H1 (cell line): ENCODE measurements at regions not wholly inside any gene's neighbourhood (a gene's known extent, or its start where the extent isn't known, plus 50 kb on each side); places are given as distances from the start of the nearest gene placed in this dataset.

Experiments
- CTCF ChIA-PET: fragments of 300-600 bp; sonication (Branson Sonifier 250); formaldehyde crosslinking; loops from one replicate; lab custom pipeline; 2021; ENCODE audit not compliant: partially characterized antibody; lab: Charles Lee
- POLR2A ChIA-PET: fragments of 300-600 bp; sonication (Branson Sonifier 250); formaldehyde crosslinking; loops from one replicate; lab custom pipeline; 2021; ENCODE audit warnings: inconsistent platforms; ENCODE audit not compliant: partially characterized antibody; lab: Charles Lee
- DNase-seq, 2 experiments: peaks; one replicate each; pipeline versions ENCODE4 v3.0.0 to v3.0.0-alpha.2; 2010 to 2022; ENCODE audit warnings: low spot score in 2 of 2, low read depth in 1 of 2, mixed read lengths in 1 of 2
- FAIRE-seq: peaks from 2 replicates; lab custom pipeline; 2011; peaks lifted over from hg19 to GRCh38; lab: Jason Lieb, UNC
- H2AFZ ChIP-seq: 2 replicates; pipeline ENCODE4 v1.8.1; 2012; ENCODE audit warnings: low read length, inconsistent platforms
- H2AK5ac ChIP-seq: 2 replicates; pipeline ENCODE4 v1.6.1; 2013; ENCODE audit warnings: low read depth, low read length
- H2BK120ac ChIP-seq: replicated peaks from 2 replicates; pipeline ENCODE3; 2013; ENCODE audit warnings: low read depth, low read length, inconsistent platforms
- H2BK12ac ChIP-seq: 2 replicates; pipeline ENCODE4 v1.6.1; 2013; ENCODE audit warnings: low read depth, low read length
- H2BK15ac ChIP-seq: 2 replicates; pipeline ENCODE4 v1.6.1; 2013; ENCODE audit warnings: low read length
- H2BK20ac ChIP-seq: 2 replicates; pipeline ENCODE4 v1.6.1; 2013; ENCODE audit warnings: low read length
- H2BK5ac ChIP-seq: 2 replicates; pipeline ENCODE4 v1.6.1; 2013; ENCODE audit warnings: low read depth, low read length
- H3K14ac ChIP-seq: 2 replicates; pipeline ENCODE4 v1.6.1; 2013; ENCODE audit warnings: inconsistent platforms; ENCODE audit not compliant: insufficient read length
- H3K18ac ChIP-seq: 2 replicates; pipeline ENCODE4 v1.6.1; 2013; ENCODE audit warnings: low read length; ENCODE audit errors: extremely low read depth
- H3K23ac ChIP-seq: 2 replicates; pipeline ENCODE4 v1.6.1; 2013; ENCODE audit warnings: inconsistent platforms; ENCODE audit not compliant: insufficient read length
- H3K23me2 ChIP-seq: 2 replicates; pipeline ENCODE4 v1.6.1; 2013; ENCODE audit warnings: low read depth, low read length
- H3K27ac ChIP-seq: 2 replicates; pipeline ENCODE4 v1.6.1; 2011; ENCODE audit warnings: low read depth, low read length, inconsistent platforms
- H3K27me3 ChIP-seq, 4 experiments: replicated peaks in 1 of 4; 1 replicate in 1 of 4; 2 replicates in 3 of 4; pipeline versions ENCODE4 v1.6.1 to v1.8.1; 2011 to 2013; ENCODE audit warnings: low read length in 3 of 4, mild to moderate bottlenecking in 3 of 4, inconsistent platforms in 2 of 4, mixed read lengths in 2 of 4, moderate library complexity in 1 of 4; ENCODE audit not compliant: control insufficient read depth in 3 of 4, insufficient read depth in 3 of 4; ENCODE audit errors: extremely low read depth in 1 of 4
- H3K36me3 ChIP-seq, 4 experiments: 2 replicates each; pipeline versions ENCODE4 v1.6.1 to v1.8.1; 2011 to 2013; ENCODE audit warnings: mild to moderate bottlenecking in 4 of 4, low read length in 3 of 4, moderate library complexity in 2 of 4, control low read depth in 1 of 4, inconsistent platforms in 1 of 4; ENCODE audit not compliant: insufficient read depth in 4 of 4, control insufficient read depth in 2 of 4
- H3K4ac ChIP-seq: replicated peaks from 2 replicates; pipeline ENCODE3; 2013; ENCODE audit warnings: low read length, low read depth, mixed read lengths, inconsistent platforms; ENCODE audit not compliant: insufficient read length
- H3K4me1 ChIP-seq, 4 experiments: replicated peaks in 1 of 4; 1 replicate in 1 of 4; 2 replicates in 3 of 4; pipeline versions ENCODE4 v1.6.1 to v1.8.1; 2011 to 2013; ENCODE audit warnings: low read length in 3 of 4, inconsistent platforms in 2 of 4, mixed read lengths in 1 of 4; ENCODE audit not compliant: insufficient read depth in 4 of 4, control insufficient read depth in 3 of 4
- H3K4me2 ChIP-seq, 2 experiments: 2 replicates each; pipeline versions ENCODE4 v1.6.1 to v1.8.1; 2011 to 2013; ENCODE audit warnings: low read depth in 2 of 2, low read length in 2 of 2, control low read depth in 1 of 2, inconsistent platforms in 1 of 2, mild to moderate bottlenecking in 1 of 2; ENCODE audit not compliant: insufficient read depth in 1 of 2
- H3K4me3 ChIP-seq, 4 experiments: fragments of 200-600, 300-600 bp in 1 of 4; sonication (generic), shearing (Covaris generic), sonication (Bioruptor Twin) in 1 of 4; 2 replicates each; pipeline versions ENCODE4 v1.5.1 to v1.8.1; 2011 to 2016; ENCODE audit warnings: low read length in 4 of 4, low read depth in 3 of 4, control low read depth in 2 of 4, inconsistent platforms in 2 of 4, mild to moderate bottlenecking in 2 of 4, mixed read lengths in 1 of 4, moderate library complexity in 1 of 4; ENCODE audit not compliant: insufficient read depth in 2 of 4; ENCODE audit errors: extremely low read depth in 1 of 4
- H3K56ac ChIP-seq: replicated peaks from 2 replicates; pipeline ENCODE3; 2013; ENCODE audit warnings: low read depth, mild to moderate bottlenecking, mixed read lengths, low read length, inconsistent platforms; ENCODE audit not compliant: insufficient read length
- H3K79me1 ChIP-seq: 2 replicates; pipeline ENCODE4 v1.6.1; 2013; ENCODE audit warnings: low read depth, low read length, control low read depth
- H3K79me2 ChIP-seq, 2 experiments: 2 replicates each; pipeline versions ENCODE4 v1.6.1 to v1.8.1; 2012 to 2013; ENCODE audit warnings: low read length in 2 of 2, mild to moderate bottlenecking in 2 of 2, inconsistent platforms in 1 of 2; ENCODE audit not compliant: insufficient read depth in 2 of 2, control insufficient read depth in 1 of 2
- H3K9ac ChIP-seq, 4 experiments: replicated peaks in 1 of 4; 1 replicate in 1 of 4; 2 replicates in 3 of 4; pipeline versions ENCODE4 v1.6.1 to v1.8.1; 2011 to 2013; ENCODE audit warnings: low read depth in 3 of 4, low read length in 3 of 4, control low read depth in 2 of 4, mild to moderate bottlenecking in 2 of 4, moderate library complexity in 2 of 4, inconsistent platforms in 1 of 4; ENCODE audit errors: extremely low read depth in 1 of 4
- H3K9me3 ChIP-seq, 2 experiments: 2 replicates each; pipeline versions ENCODE4 v1.6.1 to v1.8.1; 2012 to 2013; ENCODE audit warnings: mild to moderate bottlenecking in 2 of 2, moderate library complexity in 2 of 2, control low read depth in 1 of 2, inconsistent platforms in 1 of 2, low read depth in 1 of 2, low read length in 1 of 2, mixed read lengths in 1 of 2; ENCODE audit not compliant: insufficient read depth in 2 of 2
- H4K20me1 ChIP-seq, 2 experiments: replicated peaks in 1 of 2; 2 replicates each; pipeline versions ENCODE3 to v1.8.1; 2011 to 2013; ENCODE audit warnings: inconsistent platforms in 2 of 2, low read length in 2 of 2, mild to moderate bottlenecking in 1 of 2; ENCODE audit not compliant: insufficient read depth in 2 of 2, control insufficient read depth in 1 of 2
- H4K5ac ChIP-seq: 2 replicates; pipeline ENCODE4 v1.6.1; 2013; ENCODE audit warnings: low read length, low read depth, mixed read lengths, inconsistent platforms; ENCODE audit not compliant: insufficient read length
- H4K8ac ChIP-seq: 2 replicates; pipeline ENCODE4 v1.8.0; 2013; ENCODE audit warnings: mild to moderate bottlenecking, moderate library complexity, low read length, inconsistent platforms; ENCODE audit not compliant: insufficient read depth; ENCODE audit errors: extremely low read depth
- H4K91ac ChIP-seq: replicated peaks from 2 replicates; pipeline ENCODE3; 2013; ENCODE audit warnings: low read length, mixed read lengths, inconsistent platforms; ENCODE audit not compliant: insufficient read length
- ASH2L ChIP-seq: fragments of 200-600, 300-600 bp; sonication (generic); IDR thresholded peaks from one replicate; pipeline ENCODE4 v1.7.1; 2017; ENCODE audit warnings: low read length
- ATF3 ChIP-seq: IDR thresholded peaks from 2 replicates; pipeline ENCODE4 v1.6.1; 2011; ENCODE audit warnings: low read depth, mild to moderate bottlenecking, low read length; ENCODE audit not compliant: insufficient read depth
- CEBPB ChIP-seq: IDR thresholded peaks from 2 replicates; pipeline ENCODE4 v1.6.1; 2012; ENCODE audit warnings: low read depth, low read length
- CHD1 ChIP-seq: IDR thresholded peaks from 2 replicates; pipeline ENCODE4 v1.6.1; 2012; ENCODE audit warnings: low read depth, low read length, improper control_type of control experiment
- CHD2 ChIP-seq: IDR thresholded peaks from 2 replicates; pipeline ENCODE4 v1.6.1; 2012; ENCODE audit warnings: low read length, improper control_type of control experiment
- EP300 ChIP-seq, 2 experiments: IDR thresholded peaks; 1 replicate in 1 of 2; 2 replicates in 1 of 2; pipeline ENCODE4 v1.6.1; 2011 to 2012; ENCODE audit warnings: low read depth in 2 of 2, low read length in 2 of 2, mild to moderate bottlenecking in 2 of 2, borderline replicate concordance in 1 of 2, inconsistent platforms in 1 of 2, moderate library complexity in 1 of 2
- GTF2F1 ChIP-seq: IDR thresholded peaks from 2 replicates; pipeline ENCODE4 v1.6.1; 2012; ENCODE audit warnings: low read depth, low read length, improper control_type of control experiment, borderline replicate concordance
- HDAC2 ChIP-seq, 2 experiments: fragments of 300-600 bp in 1 of 2; sonication (generic) in 1 of 2; IDR thresholded peaks; 2 replicates each; pipeline ENCODE4 v1.6.1; 2011 to 2012; ENCODE audit warnings: low read depth in 2 of 2, low read length in 2 of 2, mild to moderate bottlenecking in 2 of 2, moderate library complexity in 2 of 2, borderline replicate concordance in 1 of 2, inconsistent platforms in 1 of 2
- HDAC6 ChIP-seq: IDR thresholded peaks from one replicate; pipeline ENCODE4 v1.7.1; 2012; ENCODE audit warnings: low read depth, mild to moderate bottlenecking, inconsistent platforms, low read length, moderate library complexity
- NRF1 ChIP-seq: IDR thresholded peaks from 2 replicates; pipeline ENCODE4 v1.6.1; 2011; ENCODE audit warnings: mild to moderate bottlenecking, low read depth, low read length, improper control_type of control experiment
- POLR2A ChIP-seq, 2 experiments: IDR thresholded peaks; 1 replicate in 1 of 2; 2 replicates in 1 of 2; pipeline ENCODE4 v1.6.1; 2011; ENCODE audit warnings: low read depth in 2 of 2, low read length in 2 of 2, mild to moderate bottlenecking in 2 of 2; ENCODE audit errors: control extremely low read depth in 1 of 2
- TCF12 ChIP-seq: IDR thresholded peaks from 2 replicates; pipeline ENCODE4 v1.6.1; 2011; ENCODE audit warnings: low read depth, mild to moderate bottlenecking, low read length
- WGBS, 2 experiments: shearing (Covaris generic) in 1 of 2; methylation state at CpG; one replicate each; pipeline versions ENCODE4 v1.1.6 to v1.1.7; 2013 to 2015; ENCODE audit warnings: low lambda C conversion rate in 2 of 2, mixed read lengths in 2 of 2, inconsistent platforms in 1 of 2, low coverage in 1 of 2, missing lambda C conversion rate in 1 of 2; ENCODE audit not compliant: insufficient replicate concordance in 2 of 2, insufficient coverage in 1 of 2, insufficient read length in 1 of 2; ENCODE audit errors: extremely low coverage in 1 of 2, missing lambda C conversion rate in 1 of 2; 5-methylcytosine and 5-hydroxymethylcytosine counted together
- TF ChIP-seq, protein P1 (sequence below), 3 experiments: IDR thresholded peaks; 1 replicate in 2 of 3; 2 replicates in 1 of 3; pipeline versions ENCODE4 v1.5.1 to v1.6.1; 2011; ENCODE audit warnings: low read length in 3 of 3, mild to moderate bottlenecking in 3 of 3, inconsistent platforms in 2 of 3, low read depth in 1 of 3, moderate library complexity in 1 of 3; ENCODE audit not compliant: insufficient read depth in 1 of 3; ENCODE audit errors: control extremely low read depth in 1 of 3

- Histone ChIP-seq H4K91ac (no peak overlapping the region), H3K56ac (no peak overlapping the region), H2BK20ac (no peak overlapping the region), H3K23me2 (no peaks in the 10 kb centered on the region; the same call in 1 of the 2 replicates), H3K4me1 (no peaks in the 10 kb centered on the region), H2AFZ (no peak overlapping the region), H3K4me3 (no peak overlapping the region), H3K36me3 (no peaks in the 10 kb centered on the region), H3K14ac (no peak overlapping the region), H3K79me1 (no peaks in the 10 kb centered on the region), H3K4ac (no peak overlapping the region), H2BK120ac (no peak overlapping the region), H3K27me3 (no peaks in the 10 kb centered on the region), H4K8ac (no peak overlapping the region), H3K9me3 (no peaks in the 10 kb centered on the region), H3K4me2 (no peak overlapping the region), H2AK5ac (no peak overlapping the region), H4K20me1 (no peaks in the 10 kb centered on the region), H3K79me2 (no peaks in the 10 kb centered on the region), H4K5ac (no peak overlapping the region), H3K18ac (no peak overlapping the region), H3K9ac (no peak overlapping the region), H3K27ac (no peak overlapping the region), H2BK15ac (no peak overlapping the region), H3K23ac (no peak overlapping the region), H2BK5ac (no peak overlapping the region), H2BK12ac (no peak overlapping the region)
- no peak for FAIRE-seq
- ChIA-PET CTCF (no interaction called here), POLR2A (no interaction called here)
- DNase-seq = no peak
- WGBS, 2 experiments = 91% methylated on average over 4 of the region's 4 CpGs; no CpG with 5 or more reads in 1 of the 2 experiments
- no peak for TF ChIP-seq GTF2F1
- TF ChIP-seq HDAC2 (IDR thresholded peaks at IDR 0.05; ENCODE audit: borderline replicate concordance in 1 of 2, low read depth in 2 of 2, low read length in 2 of 2) = no peak
- TF ChIP-seq CEBPB = no peak
- no peak for TF ChIP-seq CHD1
- TF ChIP-seq CHD2 = no peak
- no peak for TF ChIP-seq ATF3
- TF ChIP-seq NRF1 = no peak
- no peak for TF ChIP-seq POLR2A (IDR thresholded peaks at IDR 0.05; ENCODE audit: control extremely low read depth in 1 of 2, low read depth in 2 of 2, low read length in 2 of 2)
- no peak for TF ChIP-seq ASH2L
- TF ChIP-seq EP300 (IDR thresholded peaks at IDR 0.05; ENCODE audit: borderline replicate concordance in 1 of 2, low read depth in 2 of 2, low read length in 2 of 2) = no peak
- no peak for TF ChIP-seq HDAC6
- no peak for TF ChIP-seq TCF12
- TF ChIP-seq, protein P1, sequence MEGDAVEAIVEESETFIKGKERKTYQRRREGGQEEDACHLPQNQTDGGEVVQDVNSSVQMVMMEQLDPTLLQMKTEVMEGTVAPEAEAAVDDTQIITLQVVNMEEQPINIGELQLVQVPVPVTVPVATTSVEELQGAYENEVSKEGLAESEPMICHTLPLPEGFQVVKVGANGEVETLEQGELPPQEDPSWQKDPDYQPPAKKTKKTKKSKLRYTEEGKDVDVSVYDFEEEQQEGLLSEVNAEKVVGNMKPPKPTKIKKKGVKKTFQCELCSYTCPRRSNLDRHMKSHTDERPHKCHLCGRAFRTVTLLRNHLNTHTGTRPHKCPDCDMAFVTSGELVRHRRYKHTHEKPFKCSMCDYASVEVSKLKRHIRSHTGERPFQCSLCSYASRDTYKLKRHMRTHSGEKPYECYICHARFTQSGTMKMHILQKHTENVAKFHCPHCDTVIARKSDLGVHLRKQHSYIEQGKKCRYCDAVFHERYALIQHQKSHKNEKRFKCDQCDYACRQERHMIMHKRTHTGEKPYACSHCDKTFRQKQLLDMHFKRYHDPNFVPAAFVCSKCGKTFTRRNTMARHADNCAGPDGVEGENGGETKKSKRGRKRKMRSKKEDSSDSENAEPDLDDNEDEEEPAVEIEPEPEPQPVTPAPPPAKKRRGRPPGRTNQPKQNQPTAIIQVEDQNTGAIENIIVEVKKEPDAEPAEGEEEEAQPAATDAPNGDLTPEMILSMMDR (IDR thresholded peaks at IDR 0.05; ENCODE audit: control extremely low read depth in 1 of 3, insufficient read depth in 1 of 3, low read depth in 1 of 3, low read length in 3 of 3) = no peak
These were observed 731.8 kb downstream of the CDH11 start for GRCh38 chr16:64390102-64390501.
